ENCODE measurements at regions not wholly inside any gene's neighbourhood (a gene's known extent, or its start where the extent isn't known, plus 50 kb on each side); places are given as distances from the start of the nearest gene placed in this dataset.

- TF ChIP-seq SIN3A (IDR thresholded peaks at IDR 0.05; ENCODE audit: low read depth) (no peak), CTCF (IDR thresholded peaks at IDR 0.05 in 2 of 3, conservative IDR thresholded peaks at IDR 0.05 in 1 of 3; ENCODE audit: borderline replicate concordance in 1 of 3, insufficient read depth in 1 of 3, low read depth in 2 of 3, low read length in 2 of 3) (no peak), SP1 (IDR thresholded peaks at IDR 0.05; ENCODE audit: low read depth) (no peak), REST (IDR thresholded peaks at IDR 0.05; ENCODE audit: low read depth) (no peak), EZH2 (IDR thresholded peaks at IDR 0.05) (no peak), EZH2phosphoT487 (IDR thresholded peaks at IDR 0.05; ENCODE audit: borderline replicate concordance) (no peak)
- TF ChIP-seq, protein P1, sequence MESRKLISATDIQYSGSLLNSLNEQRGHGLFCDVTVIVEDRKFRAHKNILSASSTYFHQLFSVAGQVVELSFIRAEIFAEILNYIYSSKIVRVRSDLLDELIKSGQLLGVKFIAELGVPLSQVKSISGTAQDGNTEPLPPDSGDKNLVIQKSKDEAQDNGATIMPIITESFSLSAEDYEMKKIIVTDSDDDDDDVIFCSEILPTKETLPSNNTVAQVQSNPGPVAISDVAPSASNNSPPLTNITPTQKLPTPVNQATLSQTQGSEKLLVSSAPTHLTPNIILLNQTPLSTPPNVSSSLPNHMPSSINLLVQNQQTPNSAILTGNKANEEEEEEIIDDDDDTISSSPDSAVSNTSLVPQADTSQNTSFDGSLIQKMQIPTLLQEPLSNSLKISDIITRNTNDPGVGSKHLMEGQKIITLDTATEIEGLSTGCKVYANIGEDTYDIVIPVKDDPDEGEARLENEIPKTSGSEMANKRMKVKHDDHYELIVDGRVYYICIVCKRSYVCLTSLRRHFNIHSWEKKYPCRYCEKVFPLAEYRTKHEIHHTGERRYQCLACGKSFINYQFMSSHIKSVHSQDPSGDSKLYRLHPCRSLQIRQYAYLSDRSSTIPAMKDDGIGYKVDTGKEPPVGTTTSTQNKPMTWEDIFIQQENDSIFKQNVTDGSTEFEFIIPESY (IDR thresholded peaks at IDR 0.05; ENCODE audit: extremely low read depth, insufficient replicate concordance, low read length) = no peak
Measured at GRCh38 chr10:78436222-78436573, 402.5 kb downstream of the RPS24 start.

Measured in HCT116 (cell line).